RWPE2 (cell line): ENCODE measurements at regions not wholly inside any gene's neighbourhood (a gene's known extent, or its start where the extent isn't known, plus 50 kb on each side); places are given as distances from the start of the nearest gene placed in this dataset.

Experiments used
- ATAC-seq: fragments of 200-7000 bp; cut with Tn5 transposase; 3 replicates; pipeline ENCODE4 v1.9.1; 2021; ENCODE audit warnings: low read depth
- DNase-seq: peaks from one replicate; pipeline ENCODE4 v3.0.0-alpha.2; 2020; ENCODE audit warnings: low spot score
- H3K27ac ChIP-seq: fragments of 450-650 bp; 2 replicates; pipeline ENCODE4 v1.5.1; 2017; ENCODE audit warnings: mild to moderate bottlenecking; ENCODE audit not compliant: poor library complexity, severe bottlenecking
- H3K27me3 ChIP-seq: fragments of 250-450 bp; sonication (Bioruptor Pico); 2 replicates; pipeline ENCODE4 v1.5.1; 2021; ENCODE audit warnings: mild to moderate bottlenecking, moderate library complexity; ENCODE audit not compliant: insufficient read depth, poor library complexity, severe bottlenecking
- H3K36me3 ChIP-seq: fragments of 250-450 bp; sonication (Bioruptor Pico); 2 replicates; pipeline ENCODE4 v1.5.1; 2020; ENCODE audit warnings: low read depth, mild to moderate bottlenecking, moderate library complexity
- H3K4me1 ChIP-seq: fragments of 250-450 bp; sonication (Bioruptor Pico); 2 replicates; pipeline ENCODE4 v1.5.1; 2021; ENCODE audit warnings: mild to moderate bottlenecking, moderate library complexity; ENCODE audit not compliant: insufficient read depth, poor library complexity, severe bottlenecking
- H3K4me3 ChIP-seq: fragments of 250-450 bp; sonication (Bioruptor Pico); 2 replicates; pipeline ENCODE4 v1.5.1; 2021; ENCODE audit warnings: mild to moderate bottlenecking, moderate library complexity; ENCODE audit not compliant: severe bottlenecking
- H3K9me3 ChIP-seq: fragments of 250-450 bp; sonication (Bioruptor Pico); 2 replicates; pipeline ENCODE4 v1.5.1; 2021; ENCODE audit warnings: mild to moderate bottlenecking, moderate library complexity; ENCODE audit not compliant: severe bottlenecking
- TF ChIP-seq, protein P1 (sequence below): fragments of 450-650 bp; IDR thresholded peaks from one replicate; pipeline ENCODE4 v1.5.1; 2017; ENCODE audit warnings: mild to moderate bottlenecking, moderate library complexity; ENCODE audit not compliant: poor library complexity, severe bottlenecking

DNA sequence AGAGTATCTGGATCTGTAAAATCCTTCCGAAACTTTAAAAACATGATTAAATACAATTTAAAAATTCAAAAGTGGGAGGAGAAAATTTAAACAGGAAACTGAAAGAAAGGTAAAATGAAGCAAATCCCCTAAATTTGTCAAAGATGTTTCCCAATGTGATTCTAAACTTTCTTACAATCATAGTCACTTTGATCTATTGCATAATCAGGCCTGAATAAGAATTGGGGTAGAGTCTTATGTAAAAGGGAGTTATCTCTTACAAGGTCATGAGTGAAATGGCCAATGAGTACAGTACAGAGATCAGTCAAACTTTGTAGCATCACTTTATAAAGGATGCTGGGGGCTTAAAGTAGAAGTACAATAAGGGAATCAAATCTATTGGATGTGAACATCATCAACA, 1657.7 kb upstream of the CELF4 start:
- no peak overlapping the region for H3K27ac ChIP-seq
- no peak for DNase-seq

DNA sequence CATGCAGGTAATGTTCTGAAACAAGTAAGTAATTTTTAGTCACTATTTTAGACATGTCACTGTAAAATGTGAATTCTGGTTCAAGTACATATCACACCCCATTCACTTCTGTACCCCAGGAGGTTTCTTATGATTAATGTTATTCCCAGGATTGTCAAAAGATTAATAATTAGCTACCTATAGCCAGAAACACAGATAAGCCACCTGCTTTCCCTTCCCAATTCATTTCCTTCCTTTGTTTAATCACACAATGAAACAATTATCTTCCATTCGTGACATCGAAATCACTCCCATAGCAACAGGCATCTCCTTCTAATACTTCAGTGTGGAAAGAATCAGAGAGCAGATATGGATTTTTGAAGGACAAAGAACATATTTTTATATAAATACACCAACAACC, 1650.3 kb upstream of the CELF4 start:
- no peaks in the 10 kb centered on the region for H3K36me3 ChIP-seq
- no peaks in the 10 kb centered on the region for H3K9me3 ChIP-seq
- TF ChIP-seq, protein P1, sequence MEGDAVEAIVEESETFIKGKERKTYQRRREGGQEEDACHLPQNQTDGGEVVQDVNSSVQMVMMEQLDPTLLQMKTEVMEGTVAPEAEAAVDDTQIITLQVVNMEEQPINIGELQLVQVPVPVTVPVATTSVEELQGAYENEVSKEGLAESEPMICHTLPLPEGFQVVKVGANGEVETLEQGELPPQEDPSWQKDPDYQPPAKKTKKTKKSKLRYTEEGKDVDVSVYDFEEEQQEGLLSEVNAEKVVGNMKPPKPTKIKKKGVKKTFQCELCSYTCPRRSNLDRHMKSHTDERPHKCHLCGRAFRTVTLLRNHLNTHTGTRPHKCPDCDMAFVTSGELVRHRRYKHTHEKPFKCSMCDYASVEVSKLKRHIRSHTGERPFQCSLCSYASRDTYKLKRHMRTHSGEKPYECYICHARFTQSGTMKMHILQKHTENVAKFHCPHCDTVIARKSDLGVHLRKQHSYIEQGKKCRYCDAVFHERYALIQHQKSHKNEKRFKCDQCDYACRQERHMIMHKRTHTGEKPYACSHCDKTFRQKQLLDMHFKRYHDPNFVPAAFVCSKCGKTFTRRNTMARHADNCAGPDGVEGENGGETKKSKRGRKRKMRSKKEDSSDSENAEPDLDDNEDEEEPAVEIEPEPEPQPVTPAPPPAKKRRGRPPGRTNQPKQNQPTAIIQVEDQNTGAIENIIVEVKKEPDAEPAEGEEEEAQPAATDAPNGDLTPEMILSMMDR, result no peak
- no peaks in the 10 kb centered on the region for H3K27me3 ChIP-seq
- DNase-seq (no peak), ATAC-seq (no peak)
- no peaks in the 10 kb centered on the region for H3K4me1 ChIP-seq
- H3K4me3 ChIP-seq, result no peak overlapping the region
- no peak overlapping the region for H3K27ac ChIP-seq

More for the DNA sequence above, 1657.7 kb upstream of the CELF4 start:
- Histone ChIP-seq H3K4me1 (no peaks in the 10 kb centered on the region), H3K36me3 (no peaks in the 10 kb centered on the region), H3K4me3 (no peak overlapping the region), H3K27me3 (no peaks in the 10 kb centered on the region), H3K9me3 (no peaks in the 10 kb centered on the region)
- TF ChIP-seq, protein P1, result no peak
- ATAC-seq, result no peak

GRCh38 chr18:39211461-39211860, 1645.9 kb upstream of the CELF4 start:
- Histone ChIP-seq H3K27ac (no peak overlapping the region), H3K27me3 (no peaks in the 10 kb centered on the region), H3K9me3 (no peaks in the 10 kb centered on the region), H3K4me1 (no peaks in the 10 kb centered on the region), H3K36me3 (no peaks in the 10 kb centered on the region), H3K4me3 (no peak overlapping the region)
- DNase-seq, result no peak
- ATAC-seq, result no peak
- TF ChIP-seq, protein P1, result no peak

GRCh38 chr18:39209173-39209572, 1643.6 kb upstream of the CELF4 start:
- no peak for ATAC-seq
- Histone ChIP-seq H3K4me1 (no peaks in the 10 kb centered on the region), H3K9me3 (no peaks in the 10 kb centered on the region), H3K36me3 (no peaks in the 10 kb centered on the region), H3K27me3 (no peaks in the 10 kb centered on the region), H3K4me3 (no peak overlapping the region), H3K27ac (no peak overlapping the region)
- TF ChIP-seq, protein P1, result no peak
- no peak for DNase-seq

DNA sequence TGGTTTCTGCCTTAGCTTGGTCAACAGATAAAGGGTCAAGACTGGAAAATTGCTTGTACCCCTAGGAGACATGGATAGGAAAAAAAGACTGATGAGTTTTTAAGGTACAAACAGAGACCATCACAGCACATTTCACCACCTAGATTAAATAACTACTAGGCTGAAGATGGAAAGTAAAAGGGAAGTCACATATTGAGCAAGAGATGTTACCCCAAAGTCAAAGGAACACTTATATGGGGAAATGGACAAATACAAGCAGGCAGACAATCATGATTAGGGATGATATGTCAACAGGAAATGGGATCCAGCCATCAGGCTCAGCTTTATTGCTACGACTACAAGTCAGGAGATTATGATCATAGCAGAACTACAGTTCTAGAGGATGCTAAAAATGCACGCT, 1643.1 kb upstream of the CELF4 start:
- no peaks in the 10 kb centered on the region for H3K9me3 ChIP-seq
- no peak overlapping the region for H3K4me3 ChIP-seq
- H3K27ac ChIP-seq, result no peak overlapping the region
- H3K27me3 ChIP-seq, result no peaks in the 10 kb centered on the region
- H3K36me3 ChIP-seq, result no peaks in the 10 kb centered on the region
- no peaks in the 10 kb centered on the region for H3K4me1 ChIP-seq
- ATAC-seq, result no peak
- TF ChIP-seq, protein P1, result no peak
- DNase-seq, result no peak
